ENCODE measurements at regions not wholly inside any gene's neighbourhood (a gene's known extent, or its start where the extent isn't known, plus 50 kb on each side); places are given as distances from the start of the nearest gene placed in this dataset.

- H3K27ac ChIP-seq (ENCODE audit: low read depth in 1 of 2, low read length in 2 of 2), result no peak overlapping the region
- DNase-seq, result no peak
- no peak overlapping the region for H2AFZ ChIP-seq (ENCODE audit: insufficient read depth, low read depth, low read length, poor library complexity, severe bottlenecking)
- no peaks in the 10 kb centered on the region for H3K4me1 Mint-ChIP-seq
- no peaks in the 10 kb centered on the region for H3K79me2 ChIP-seq (ENCODE audit: insufficient read depth, low read length)
- no peak for TF ChIP-seq CTCF (IDR thresholded peaks at IDR 0.05)
- no peaks in the 10 kb centered on the region for H3K27me3 ChIP-seq (ENCODE audit: control insufficient read depth in 2 of 2, insufficient read depth in 2 of 2, low read length in 2 of 2)
- no peaks in the 10 kb centered on the region for H3K36me3 ChIP-seq (replicated peaks in 1 of 2; ENCODE audit: control insufficient read depth in 1 of 2, insufficient read depth in 2 of 2, low read length in 2 of 2)
- no peaks in the 10 kb centered on the region for H3K27me3 Mint-ChIP-seq (ENCODE audit: low read depth in 3 of 3)
- no peaks in the 10 kb centered on the region for H3K36me3 Mint-ChIP-seq
- no peak overlapping the region for H3K27ac Mint-ChIP-seq
- no peak overlapping the region for H3K4me3 ChIP-seq (replicated peaks in 1 of 3; ENCODE audit: low read depth in 2 of 3, low read length in 3 of 3)
- H3K9me3 ChIP-seq (replicated peaks in 1 of 2; ENCODE audit: control insufficient read depth in 1 of 2, insufficient read depth in 1 of 2, low read length in 2 of 2), result peaks cover 8 to 10% of the 10 kb centered on the region in 2 donors
- intact Hi-C loops (cut with micrococcal nuclease), result no loop called here
- no peak overlapping the region for H3K4me2 ChIP-seq (replicated peaks; ENCODE audit: extremely low read depth, low read length, poor library complexity, severe bottlenecking)
- no peaks in the 10 kb centered on the region for H3K4me1 ChIP-seq (ENCODE audit: control insufficient read depth in 1 of 2, insufficient read depth in 2 of 2, low read length in 2 of 2)
- no peak overlapping the region for H3K9ac ChIP-seq (ENCODE audit: insufficient read depth, low read length, poor library complexity, severe bottlenecking)
- H3K4me3 Mint-ChIP-seq, result no peak overlapping the region
- H4K20me1 ChIP-seq (ENCODE audit: insufficient read depth, low read length), result no peaks in the 10 kb centered on the region
- peaks cover 3 to 10% (median 8%) of the 10 kb centered on the region in 7 donors for H3K9me3 Mint-ChIP-seq
Measured at GRCh38 chr17:13199425-13199824, 181.6 kb upstream of the ELAC2 start.

- Histone ChIP-seq H3K9me3 (replicated peaks in 1 of 2; ENCODE audit: control insufficient read depth in 1 of 2, insufficient read depth in 1 of 2, low read length in 2 of 2) (peaks cover 4 to 10% of the 10 kb centered on the region in 2 donors), H3K9ac (ENCODE audit: insufficient read depth, low read length, poor library complexity, severe bottlenecking) (no peak overlapping the region), H2AFZ (ENCODE audit: insufficient read depth, low read depth, low read length, poor library complexity, severe bottlenecking) (no peak overlapping the region), H3K27me3 (ENCODE audit: control insufficient read depth in 2 of 2, insufficient read depth in 2 of 2, low read length in 2 of 2) (no peaks in the 10 kb centered on the region), H3K79me2 (ENCODE audit: insufficient read depth, low read length) (no peaks in the 10 kb centered on the region), H3K4me3 (replicated peaks in 1 of 3; ENCODE audit: low read depth in 2 of 3, low read length in 3 of 3) (no peak overlapping the region), H3K36me3 (replicated peaks in 1 of 2; ENCODE audit: control insufficient read depth in 1 of 2, insufficient read depth in 2 of 2, low read length in 2 of 2) (no peaks in the 10 kb centered on the region), H3K4me1 (ENCODE audit: control insufficient read depth in 1 of 2, insufficient read depth in 2 of 2, low read length in 2 of 2) (no peaks in the 10 kb centered on the region), H3K4me2 (replicated peaks; ENCODE audit: extremely low read depth, low read length, poor library complexity, severe bottlenecking) (no peak overlapping the region), H3K27ac (ENCODE audit: low read depth in 1 of 2, low read length in 2 of 2) (no peak overlapping the region), H4K20me1 (ENCODE audit: insufficient read depth, low read length) (no peaks in the 10 kb centered on the region)
- intact Hi-C loops (cut with micrococcal nuclease), result no loop called here
- H3K4me1 Mint-ChIP-seq, result no peaks in the 10 kb centered on the region
- no peaks in the 10 kb centered on the region for H3K27me3 Mint-ChIP-seq (ENCODE audit: low read depth in 3 of 3)
- no peak overlapping the region for H3K27ac Mint-ChIP-seq
- H3K36me3 Mint-ChIP-seq, result no peaks in the 10 kb centered on the region
- no CpG with 5 or more reads among the region's 4 CpGs for WGBS (ENCODE audit: insufficient coverage)
- DNase-seq, result no peak
- H3K9me3 Mint-ChIP-seq, result peaks cover 3 to 14% (median 8%) of the 10 kb centered on the region in 7 donors
- no peak overlapping the region for H3K4me3 Mint-ChIP-seq
- TF ChIP-seq CTCF (IDR thresholded peaks at IDR 0.05), result no peak
Measured at GRCh38 chr17:13197586-13197985, 179.8 kb upstream of the ELAC2 start.

Data from CD14-positive monocyte (primary cell).